Mesodermal cell (in vitro differentiated cells): ENCODE measurements at regions not wholly inside any gene's neighbourhood (a gene's known extent, or its start where the extent isn't known, plus 50 kb on each side); places are given as distances from the start of the nearest gene placed in this dataset.
"Not testable (repeated sequence)": the region's sequence is repeated elsewhere in the genome, so short reads cannot be mapped to it uniquely, and the experiment has no call there.

Source experiments
- H3K27ac ChIP-seq: 2 replicates; pipeline ENCODE4 v1.7.0; 2013; ENCODE audit warnings: mild to moderate bottlenecking, low read depth, low read length, moderate library complexity; ENCODE audit not compliant: severe bottlenecking
- H3K36me3 ChIP-seq: 2 replicates; pipeline ENCODE4 v1.7.1; 2013; ENCODE audit warnings: mild to moderate bottlenecking, low read length, moderate library complexity; ENCODE audit not compliant: control insufficient read depth, insufficient read depth
- H3K4me1 ChIP-seq: one replicate; pipeline ENCODE4 v1.7.1; 2013; ENCODE audit warnings: mild to moderate bottlenecking, low read length; ENCODE audit not compliant: insufficient read depth, control insufficient read depth, poor library complexity, severe bottlenecking
- H3K4me3 ChIP-seq: 2 replicates; pipeline ENCODE4 v1.7.0; 2013; ENCODE audit warnings: low read length, control low read depth, mild to moderate bottlenecking; ENCODE audit not compliant: insufficient read depth, poor library complexity, severe bottlenecking; ENCODE audit errors: extremely low read depth
- H3K9me3 ChIP-seq: 2 replicates; pipeline ENCODE4 v1.7.1; 2013; ENCODE audit warnings: mild to moderate bottlenecking, low read length, moderate library complexity; ENCODE audit not compliant: control insufficient read depth
- WGBS, 2 experiments: methylation state at CpG; one replicate each; pipeline ENCODE4 v1.1.5; 2013; ENCODE audit warnings: missing lambda C conversion rate in 2 of 2; ENCODE audit not compliant: insufficient coverage in 2 of 2; 5-methylcytosine and 5-hydroxymethylcytosine counted together

DNA sequence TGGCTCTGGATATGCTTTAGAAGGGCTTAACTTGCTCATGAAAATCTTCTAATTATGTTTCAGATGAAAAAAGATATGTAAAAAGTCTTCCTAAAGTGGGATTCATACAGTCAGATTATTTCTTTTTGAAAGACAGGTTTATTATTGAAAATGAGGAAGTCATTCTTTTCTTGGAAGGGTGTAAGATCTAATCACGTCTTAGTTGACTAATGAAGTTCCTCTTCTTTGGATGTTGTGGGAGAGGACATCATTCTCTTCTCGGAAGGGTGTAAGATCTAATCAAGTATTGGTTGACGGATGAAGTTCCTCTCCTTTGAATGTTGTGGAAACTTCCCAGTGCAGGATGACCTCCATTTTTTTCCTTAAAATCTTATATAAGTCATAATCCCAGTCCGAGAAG lies 74.9 kb downstream of the ALG10 start:
- 20 to 50% methylated on average over 1 of the region's 4 CpGs for WGBS, 2 experiments
- Histone ChIP-seq H3K4me1 (no peaks in the 10 kb centered on the region), H3K36me3 (no peaks in the 10 kb centered on the region), H3K4me3 (no peak overlapping the region), H3K27ac (no peak overlapping the region), H3K9me3 (peaks cover 27% of the 10 kb centered on the region)

DNA sequence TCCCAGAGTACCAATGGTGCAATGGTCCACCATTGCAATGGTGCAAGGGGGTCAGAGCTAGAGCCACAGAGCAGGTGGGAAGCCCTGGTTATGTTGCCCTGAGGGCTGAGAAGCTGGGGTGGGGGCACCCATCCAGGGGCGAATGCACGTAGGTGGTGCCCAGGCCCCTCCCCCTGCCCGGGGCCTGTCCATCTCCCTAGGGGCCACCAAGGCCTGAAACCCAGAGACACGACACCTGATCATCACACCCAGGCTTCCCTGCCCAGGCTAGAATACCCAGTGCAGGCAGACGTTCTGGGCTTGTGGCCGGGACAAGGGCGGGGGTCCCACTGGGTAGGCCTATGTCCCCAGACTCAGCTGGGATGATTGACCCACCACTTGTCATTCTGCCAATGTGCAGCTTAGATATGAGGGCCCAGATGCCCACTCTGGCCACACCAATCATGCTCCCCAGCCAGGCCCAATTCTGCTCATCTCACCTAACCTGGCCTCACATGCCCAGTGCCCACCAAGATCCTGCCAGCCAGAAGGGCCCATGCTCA lies 83.2 kb downstream of the ALG10 start:
- H3K36me3 ChIP-seq, result no peaks in the 10 kb centered on the region
- H3K27ac ChIP-seq, result no peak overlapping the region
- 83% methylated on average over 6 to 7 of the region's 7 CpGs for WGBS, 2 experiments
- no peaks in the 10 kb centered on the region for H3K4me1 ChIP-seq
- peaks cover 42% of the 10 kb centered on the region for H3K9me3 ChIP-seq
- no peak overlapping the region for H3K4me3 ChIP-seq

DNA sequence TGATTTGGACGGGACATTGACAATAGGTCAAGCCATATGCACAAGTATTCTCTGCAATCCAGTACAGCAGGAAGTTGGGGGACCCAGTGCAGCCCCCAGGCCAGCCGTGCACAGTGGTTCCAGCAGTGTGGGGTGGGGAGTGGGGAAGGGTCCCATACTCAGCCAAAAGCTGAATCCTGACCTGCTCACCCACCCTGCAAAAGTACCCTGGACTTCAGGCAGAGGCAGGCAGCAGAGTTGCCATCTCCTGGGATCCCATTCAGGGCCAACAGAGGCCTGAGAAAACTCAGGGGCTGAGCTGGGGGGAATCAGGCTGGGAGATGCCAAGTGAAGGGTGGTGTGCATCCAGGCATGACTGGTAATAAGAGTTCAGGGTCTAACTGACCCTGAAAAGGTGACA lies 83.9 kb downstream of the ALG10 start:
- no peak overlapping the region for H3K27ac ChIP-seq
- H3K4me1 ChIP-seq, result no peaks in the 10 kb centered on the region
- peaks cover 42% of the 10 kb centered on the region for H3K9me3 ChIP-seq
- H3K36me3 ChIP-seq, result no peaks in the 10 kb centered on the region
- WGBS, 2 experiments, result 38 to 76% methylated on average over 1 to 2 of the region's 2 CpGs
- H3K4me3 ChIP-seq, result no peak overlapping the region

DNA sequence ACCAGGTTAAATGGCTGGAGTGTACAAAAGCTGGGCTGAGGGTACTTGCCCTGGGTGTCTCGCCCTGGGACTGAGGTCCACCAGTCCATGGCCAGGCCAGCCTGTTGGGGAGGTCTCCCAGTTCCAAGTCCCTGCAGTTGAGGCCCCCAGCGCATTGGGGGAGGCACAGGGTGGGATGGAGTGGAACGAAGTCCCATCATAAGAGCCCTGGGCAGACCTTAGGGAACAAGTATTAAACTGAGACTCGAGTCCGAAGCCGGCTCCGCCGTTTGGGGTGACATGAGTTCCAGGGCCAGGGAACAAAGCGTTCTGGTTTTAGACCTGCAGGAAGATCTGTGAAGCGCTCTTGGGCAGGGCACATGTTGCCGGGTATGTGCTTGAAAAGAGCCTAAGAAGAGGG lies 84.7 kb downstream of the ALG10 start:
- Histone ChIP-seq H3K9me3 (peaks cover 42% of the 10 kb centered on the region), H3K4me3 (no peak overlapping the region), H3K36me3 (no peaks in the 10 kb centered on the region), H3K4me1 (no peaks in the 10 kb centered on the region), H3K27ac (no peak overlapping the region)
- WGBS, 2 experiments, result 79 to 86% methylated on average over 11 of the region's 11 CpGs

DNA sequence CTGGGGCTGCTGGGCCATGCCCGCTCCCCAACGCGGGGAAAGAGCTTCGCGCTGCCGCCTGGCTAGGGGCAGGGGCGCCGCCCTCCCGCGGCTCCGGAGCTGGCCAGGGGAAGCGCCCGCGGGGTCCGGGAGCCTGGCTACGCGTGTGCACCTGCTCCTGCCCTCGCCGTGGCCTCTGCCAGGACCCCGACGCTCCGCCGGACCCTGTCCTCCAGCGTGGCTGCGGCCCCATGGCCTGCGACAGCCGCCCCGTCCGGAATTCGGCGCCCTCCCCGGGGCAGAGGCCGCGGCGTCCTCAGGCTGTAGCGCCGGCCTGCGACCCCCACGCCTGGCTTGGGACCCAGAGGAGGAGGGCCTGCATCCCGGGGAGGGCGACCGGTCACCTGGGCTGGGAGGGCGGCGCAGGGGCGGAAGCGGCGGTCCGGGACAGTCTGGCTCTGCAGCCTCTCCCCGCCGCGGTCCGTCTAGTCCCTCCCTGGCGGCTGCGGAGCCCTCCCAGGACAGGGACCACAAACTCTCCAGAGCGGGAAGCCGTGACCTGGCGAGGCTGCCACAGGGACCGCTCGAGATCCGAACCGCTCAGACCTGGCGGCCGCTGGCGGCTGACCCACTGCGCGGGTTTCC lies 85.6 kb downstream of the ALG10 start:
- Histone ChIP-seq H3K9me3 (peaks cover 44% of the 10 kb centered on the region), H3K4me3 (no peak overlapping the region), H3K27ac (no peak overlapping the region), H3K36me3 (no peaks in the 10 kb centered on the region), H3K4me1 (no peaks in the 10 kb centered on the region)
- 92 to 94% methylated on average over 58 to 64 of the region's 66 CpGs for WGBS, 2 experiments

DNA sequence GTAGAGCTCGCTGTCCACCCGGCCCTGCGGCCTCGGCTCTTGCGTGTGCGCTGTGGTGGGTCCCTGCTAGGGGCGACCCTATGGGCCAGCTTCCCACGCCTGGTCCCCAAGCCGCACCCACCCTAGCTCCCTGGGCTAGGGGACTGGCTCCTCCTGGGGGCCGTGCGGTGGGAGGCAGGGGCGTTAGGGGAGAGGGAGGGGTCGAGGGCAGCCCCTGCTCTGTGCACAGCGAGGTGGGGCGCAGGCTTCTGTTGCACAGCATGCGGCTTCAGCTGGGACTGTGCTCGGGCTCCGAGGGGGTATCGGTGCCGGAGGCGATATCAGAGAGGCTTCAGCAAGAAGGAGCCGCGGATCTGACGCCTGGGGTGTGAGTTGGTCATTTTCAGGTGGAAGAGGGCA lies 86.1 kb downstream of the ALG10 start:
- H3K4me1 ChIP-seq, result no peaks in the 10 kb centered on the region
- peaks cover 47% of the 10 kb centered on the region for H3K9me3 ChIP-seq
- H3K4me3 ChIP-seq, result no peak overlapping the region
- 85 to 86% methylated on average over 21 of the region's 24 CpGs for WGBS, 2 experiments
- no peak overlapping the region for H3K27ac ChIP-seq
- H3K36me3 ChIP-seq, result no peaks in the 10 kb centered on the region

DNA sequence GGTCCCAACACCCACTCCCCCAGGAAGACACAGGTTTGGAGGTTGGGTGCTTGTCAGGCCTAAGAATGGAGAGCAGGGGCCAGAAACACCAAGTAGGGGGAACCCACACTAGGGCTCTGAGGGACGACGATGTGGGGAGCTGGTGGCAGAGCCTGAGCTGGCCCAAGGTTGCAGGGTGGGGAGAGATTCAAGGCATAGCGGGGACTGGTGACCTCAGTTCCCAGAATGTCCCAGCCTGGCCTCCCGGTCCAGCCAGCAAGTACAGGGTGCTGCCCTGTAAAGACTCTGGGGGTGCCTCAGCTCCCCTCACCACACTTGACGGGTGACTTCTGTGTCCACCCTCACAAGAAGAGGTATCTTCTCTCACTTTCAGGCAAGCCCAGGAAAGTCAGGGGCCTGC lies 86.7 kb downstream of the ALG10 start:
- 93 to 94% methylated on average over 5 of the region's 5 CpGs for WGBS, 2 experiments
- no peaks in the 10 kb centered on the region for H3K36me3 ChIP-seq
- peaks cover 47% of the 10 kb centered on the region for H3K9me3 ChIP-seq
- H3K4me3 ChIP-seq, result no peak overlapping the region
- no peaks in the 10 kb centered on the region for H3K4me1 ChIP-seq
- H3K27ac ChIP-seq, result no peak overlapping the region

DNA sequence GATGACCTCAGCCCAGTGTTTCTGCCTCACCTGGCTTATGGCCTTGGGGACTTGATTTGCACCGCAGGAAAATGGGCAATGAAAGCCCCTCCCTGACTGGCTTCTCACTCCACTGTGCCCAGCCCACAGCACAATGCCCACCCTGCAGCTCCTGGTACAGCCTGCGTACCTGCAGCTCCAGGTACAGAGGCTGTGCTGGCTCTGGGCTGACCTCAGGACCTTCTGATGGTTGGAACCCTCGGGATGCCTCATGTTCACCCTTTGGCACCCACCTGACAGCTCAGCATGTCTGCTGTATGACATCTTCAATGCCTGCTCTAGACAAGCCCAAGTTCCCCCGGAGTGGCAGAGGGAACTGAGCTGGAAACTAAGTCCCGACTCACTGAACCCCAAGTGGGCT lies 87.1 kb downstream of the ALG10 start:
- H3K4me3 ChIP-seq, result no peak overlapping the region
- H3K9me3 ChIP-seq, result peaks cover 47% of the 10 kb centered on the region
- WGBS, 2 experiments, result 68 to 72% methylated on average over 4 of the region's 5 CpGs
- no peaks in the 10 kb centered on the region for H3K36me3 ChIP-seq
- no peaks in the 10 kb centered on the region for H3K4me1 ChIP-seq
- no peak overlapping the region for H3K27ac ChIP-seq

DNA sequence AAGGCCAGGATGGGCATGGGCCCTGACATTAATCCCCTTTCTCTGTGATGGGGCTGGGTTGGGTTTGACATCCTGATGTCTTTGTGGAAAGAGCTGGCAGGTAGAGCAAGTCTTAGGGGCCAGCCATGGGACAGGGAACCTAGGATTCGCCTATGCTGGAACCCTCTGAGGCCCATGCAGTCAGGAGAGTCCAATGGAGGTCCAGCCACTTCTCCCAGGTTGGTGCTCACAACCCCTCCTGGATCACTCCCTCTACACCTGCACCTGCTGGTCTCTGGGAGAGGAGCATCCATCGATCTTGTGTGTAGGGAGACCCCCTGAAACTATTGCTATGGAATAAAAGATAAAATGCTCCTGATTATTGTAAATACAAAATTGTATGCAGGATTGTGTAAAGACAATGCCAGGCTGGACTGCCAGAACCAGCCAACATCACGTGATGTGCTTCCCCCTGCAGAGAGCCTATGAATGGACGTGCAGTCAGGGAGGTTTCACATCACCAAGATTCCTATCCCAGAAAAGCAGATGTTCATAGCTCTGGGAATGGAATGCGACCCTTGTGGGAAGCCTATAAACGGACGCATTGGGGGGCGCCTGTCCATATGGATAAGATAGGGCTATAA lies 87.7 kb downstream of the ALG10 start:
- H3K36me3 ChIP-seq, H3K27ac ChIP-seq, H3K4me1 ChIP-seq, H3K4me3 ChIP-seq: not testable (repeated sequence)
- H3K9me3 ChIP-seq, result peaks cover 48% of the 10 kb centered on the region
- WGBS, 2 experiments, result 60% methylated on average over 1 of the region's 8 CpGs; no CpG with 5 or more reads in 1 of the 2 experiments

DNA sequence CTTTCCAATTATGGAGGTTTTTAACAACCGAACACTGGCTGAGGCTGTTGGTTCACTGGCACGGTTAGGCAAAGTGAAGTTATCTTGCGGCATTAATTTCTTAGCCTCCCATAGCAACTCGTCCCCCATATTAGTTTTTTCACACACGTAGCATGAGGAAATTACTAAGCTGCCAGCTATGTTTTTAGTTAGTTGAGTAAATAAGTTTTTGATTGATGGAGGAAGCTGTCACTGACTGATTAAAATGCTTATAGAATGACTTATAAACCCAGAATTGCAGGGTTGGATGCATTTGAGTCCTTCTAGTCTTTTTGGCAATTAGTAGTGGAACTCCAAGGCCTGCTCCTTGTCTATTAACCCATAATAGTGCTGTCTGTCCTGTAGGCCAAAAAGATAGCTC lies 97.1 kb downstream of the ALG10 start:
- H3K4me3 ChIP-seq, result no peak overlapping the region
- H3K27ac ChIP-seq, result no peak overlapping the region
- peaks cover 44% of the 10 kb centered on the region for H3K9me3 ChIP-seq
- no peaks in the 10 kb centered on the region for H3K4me1 ChIP-seq
- H3K36me3 ChIP-seq, result no peaks in the 10 kb centered on the region
- 66% methylated on average over 2 of the region's 5 CpGs; no CpG with 5 or more reads in 1 of the 2 experiments for WGBS, 2 experiments

DNA sequence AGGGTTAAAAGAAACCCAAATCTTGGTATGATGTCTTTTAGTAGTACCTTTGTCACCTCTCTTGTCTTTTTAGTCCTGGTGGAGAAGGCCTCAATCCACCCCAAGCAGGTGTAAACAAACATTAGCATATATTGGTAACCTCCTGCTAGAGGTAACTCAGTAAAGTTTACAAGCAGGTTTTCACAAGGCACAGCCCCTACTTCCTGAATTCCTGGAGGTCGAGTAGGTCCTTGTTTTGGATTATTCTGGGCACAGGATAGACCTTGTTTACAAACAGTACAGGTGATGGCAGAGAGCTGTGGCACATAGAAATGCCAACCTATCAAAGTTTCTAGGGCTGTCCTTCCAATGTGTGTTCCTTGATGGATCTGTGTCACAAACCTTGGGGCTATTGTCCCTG lies 99.1 kb downstream of the ALG10 start:
- peaks cover 34% of the 10 kb centered on the region for H3K9me3 ChIP-seq
- H3K27ac ChIP-seq, result no peak overlapping the region
- 0 to 25% methylated on average over 1 of the region's 1 CpG for WGBS, 2 experiments
- H3K36me3 ChIP-seq, result no peaks in the 10 kb centered on the region
- H3K4me3 ChIP-seq, result no peak overlapping the region
- H3K4me1 ChIP-seq, result no peaks in the 10 kb centered on the region
